ENCODE measurements at regions not wholly inside any gene's neighbourhood (a gene's known extent, or its start where the extent isn't known, plus 50 kb on each side); places are given as distances from the start of the nearest gene placed in this dataset.
"Not testable (repeated sequence)": the region's sequence is repeated elsewhere in the genome, so short reads cannot be mapped to it uniquely, and the experiment has no call there.

DNA sequence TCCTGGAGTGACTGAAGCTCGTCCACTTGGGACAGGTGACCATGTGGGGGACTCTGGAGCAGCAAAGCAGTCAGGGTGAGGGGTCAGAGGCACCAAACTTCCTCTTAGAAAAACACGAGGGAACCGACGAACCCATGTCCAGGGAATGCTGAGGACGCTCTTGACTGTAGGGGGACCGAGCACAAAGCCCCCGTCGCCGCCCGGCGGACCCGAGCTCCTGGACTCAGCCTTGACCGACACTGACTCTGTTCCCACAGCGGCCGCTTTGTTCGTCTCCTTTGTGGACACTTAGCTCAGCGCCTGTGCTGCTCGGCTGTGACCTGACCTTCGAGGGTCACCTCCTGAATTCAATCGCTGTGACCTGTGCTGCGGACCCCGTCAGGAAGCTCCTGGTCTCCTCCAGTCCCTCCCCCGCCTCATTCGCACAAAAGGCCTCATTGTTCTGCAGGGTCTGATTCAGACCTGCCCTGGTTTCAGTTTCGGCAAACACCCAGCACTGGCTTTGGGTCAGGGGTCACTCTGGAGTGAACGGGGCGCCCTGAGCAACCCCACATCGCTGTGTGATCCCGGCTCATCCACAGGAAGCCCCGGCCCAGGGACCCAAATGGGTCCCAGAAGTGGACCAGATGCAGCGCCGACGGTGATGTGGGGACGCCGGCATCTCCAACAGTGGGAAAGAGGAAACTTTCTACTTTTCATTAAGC is 454.8 kb downstream of the PREX1 start:
- H4K20me1 ChIP-seq (ENCODE audit: control insufficient read depth, insufficient read depth, low read depth, low read length); H3K4me1 ChIP-seq (ENCODE audit: control insufficient read depth, low read length); H3K27ac ChIP-seq (ENCODE audit: low read depth, low read length); H3K27me3 ChIP-seq (ENCODE audit: control insufficient read depth, low read length); H3F3A ChIP-seq (ENCODE audit: control insufficient read depth, insufficient read depth); H3K9me2 ChIP-seq (replicated peaks; ENCODE audit: control insufficient read depth, low read length); H3K4me2 ChIP-seq (ENCODE audit: low read length); H3K9me3 ChIP-seq (ENCODE audit: control insufficient read depth, insufficient read depth, low read length); H3K79me2 ChIP-seq (ENCODE audit: control insufficient read depth, low read length); H3K36me3 ChIP-seq (ENCODE audit: control insufficient read depth, low read length); H3K4me3 ChIP-seq (ENCODE audit: low read length): not testable (repeated sequence)

DNA sequence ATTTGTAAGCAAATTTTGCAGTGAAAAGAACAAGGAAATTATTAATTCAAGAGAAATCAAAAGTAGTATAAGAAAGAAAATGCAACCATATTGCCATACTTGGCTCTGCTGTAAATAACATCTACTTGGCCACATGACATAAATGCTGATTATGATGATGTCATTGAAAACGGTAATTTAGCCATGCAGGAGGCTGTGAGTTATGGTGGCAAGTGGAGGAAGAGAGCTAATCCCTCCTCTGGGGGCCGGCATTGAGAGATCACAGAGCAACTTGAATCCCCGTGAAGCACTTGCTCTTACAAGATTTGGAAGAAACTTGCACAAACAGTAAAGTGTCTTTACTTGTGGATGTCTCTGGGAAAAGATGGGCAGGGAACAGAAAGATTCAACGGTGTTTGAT is 456.6 kb downstream of the PREX1 start:
- H4K20me1 ChIP-seq (ENCODE audit: control insufficient read depth, insufficient read depth, low read depth, low read length), result no peaks in the 10 kb centered on the region
- H3K79me2 ChIP-seq (ENCODE audit: control insufficient read depth, low read length), result no peaks in the 10 kb centered on the region
- H3K27ac ChIP-seq (ENCODE audit: low read depth, low read length), result no peak overlapping the region
- TF ChIP-seq EZH2phosphoT487 (IDR thresholded peaks at IDR 0.05; ENCODE audit: borderline replicate concordance, low read length), result no peak
- H3K36me3 ChIP-seq (ENCODE audit: control insufficient read depth, low read length), result no peaks in the 10 kb centered on the region
- H3K9me3 ChIP-seq (ENCODE audit: control insufficient read depth, insufficient read depth, low read length), result no peaks in the 10 kb centered on the region
- no peaks in the 10 kb centered on the region for H3F3A ChIP-seq (ENCODE audit: control insufficient read depth, insufficient read depth)
- no peak overlapping the region for H3K4me3 ChIP-seq (ENCODE audit: low read length)
- H3K4me1 ChIP-seq (ENCODE audit: control insufficient read depth, low read length), result no peaks in the 10 kb centered on the region
- no peaks in the 10 kb centered on the region for H3K9me2 ChIP-seq (replicated peaks; ENCODE audit: control insufficient read depth, low read length)
- 0 out of 2 replicates have a peak, but pooled peaks cover 2% of the 10 kb centered on the region for H3K27me3 ChIP-seq (ENCODE audit: control insufficient read depth, low read length)
- H3K4me2 ChIP-seq (ENCODE audit: low read length), result no peak overlapping the region

DNA sequence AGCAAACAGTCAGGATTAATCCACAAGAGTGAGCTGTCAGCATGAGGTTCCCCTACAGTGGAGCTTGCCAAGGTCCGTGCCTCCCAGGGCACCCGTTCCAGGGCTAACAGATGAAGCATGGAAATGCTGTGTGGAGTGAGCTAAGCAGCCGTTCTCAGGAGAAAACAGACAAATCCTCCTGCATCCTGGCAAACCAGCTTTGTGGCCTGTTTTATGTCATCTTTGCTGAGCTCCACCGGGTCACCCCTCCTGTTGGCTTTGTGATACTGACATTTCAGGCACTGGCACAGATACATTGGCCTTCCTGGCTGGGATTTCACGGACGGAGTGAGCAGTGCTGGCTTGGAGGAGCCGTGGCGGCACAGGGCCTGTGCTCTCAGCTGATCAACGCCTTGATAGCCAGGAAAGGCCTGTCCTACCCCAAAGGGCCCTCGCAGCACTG is 459.2 kb downstream of the PREX1 start:
- H3K4me2 ChIP-seq (ENCODE audit: low read length); H3F3A ChIP-seq (ENCODE audit: control insufficient read depth, insufficient read depth); H3K9me2 ChIP-seq (replicated peaks; ENCODE audit: control insufficient read depth, low read length); H3K9me3 ChIP-seq (ENCODE audit: control insufficient read depth, insufficient read depth, low read length); H3K36me3 ChIP-seq (ENCODE audit: control insufficient read depth, low read length); H3K4me1 ChIP-seq (ENCODE audit: control insufficient read depth, low read length); H4K20me1 ChIP-seq (ENCODE audit: control insufficient read depth, insufficient read depth, low read depth, low read length); H3K79me2 ChIP-seq (ENCODE audit: control insufficient read depth, low read length); H3K27ac ChIP-seq (ENCODE audit: low read depth, low read length); H3K27me3 ChIP-seq (ENCODE audit: control insufficient read depth, low read length); H3K4me3 ChIP-seq (ENCODE audit: low read length): not testable (repeated sequence)

DNA sequence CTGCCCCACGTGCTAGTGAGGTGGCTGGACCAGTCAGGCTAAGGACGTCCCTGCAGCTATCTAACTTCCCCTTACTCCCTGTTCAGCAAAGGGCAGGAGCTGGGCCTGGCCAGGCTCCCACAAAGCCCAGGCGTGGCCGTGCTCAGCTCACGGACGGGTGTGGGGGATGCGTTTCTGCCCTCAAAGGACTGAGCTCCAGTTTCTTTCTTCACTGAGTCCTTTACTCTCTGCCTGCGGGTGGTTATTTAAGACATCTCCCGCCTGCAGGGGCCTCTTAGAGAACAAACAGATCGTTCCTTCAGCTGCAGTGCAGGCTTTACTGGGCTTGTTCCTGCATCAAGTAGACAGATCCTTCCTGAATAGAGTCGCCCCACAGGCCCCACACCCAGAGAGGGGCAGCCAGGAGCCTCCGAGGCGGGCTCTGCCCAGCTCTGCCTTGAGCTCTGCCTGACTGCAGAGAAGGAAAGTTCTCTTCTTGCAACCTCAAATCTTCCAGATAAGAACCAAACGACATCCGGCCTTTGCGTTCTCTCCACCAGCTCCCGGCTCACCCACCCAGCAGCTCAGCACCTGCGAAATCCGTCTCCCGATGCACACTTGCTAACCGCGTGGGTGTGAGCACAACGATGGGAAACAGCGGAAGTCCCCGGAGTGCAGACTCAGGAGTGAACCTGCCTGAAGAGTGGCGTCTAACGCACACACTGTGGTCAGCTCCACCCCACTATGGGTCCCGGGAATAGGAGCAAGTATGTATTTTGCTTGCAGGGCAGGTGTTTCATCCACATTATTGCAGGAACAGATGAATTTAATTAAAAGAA is 460.0 kb downstream of the PREX1 start:
- not testable (repeated sequence) for H3K4me3 ChIP-seq (ENCODE audit: low read length); H3K9me3 ChIP-seq (ENCODE audit: control insufficient read depth, insufficient read depth, low read length); H3K27ac ChIP-seq (ENCODE audit: low read depth, low read length); H3K4me1 ChIP-seq (ENCODE audit: control insufficient read depth, low read length); H4K20me1 ChIP-seq (ENCODE audit: control insufficient read depth, insufficient read depth, low read depth, low read length); H3K4me2 ChIP-seq (ENCODE audit: low read length); H3F3A ChIP-seq (ENCODE audit: control insufficient read depth, insufficient read depth); H3K9me2 ChIP-seq (replicated peaks; ENCODE audit: control insufficient read depth, low read length); H3K79me2 ChIP-seq (ENCODE audit: control insufficient read depth, low read length); H3K27me3 ChIP-seq (ENCODE audit: control insufficient read depth, low read length); H3K36me3 ChIP-seq (ENCODE audit: control insufficient read depth, low read length)

DNA sequence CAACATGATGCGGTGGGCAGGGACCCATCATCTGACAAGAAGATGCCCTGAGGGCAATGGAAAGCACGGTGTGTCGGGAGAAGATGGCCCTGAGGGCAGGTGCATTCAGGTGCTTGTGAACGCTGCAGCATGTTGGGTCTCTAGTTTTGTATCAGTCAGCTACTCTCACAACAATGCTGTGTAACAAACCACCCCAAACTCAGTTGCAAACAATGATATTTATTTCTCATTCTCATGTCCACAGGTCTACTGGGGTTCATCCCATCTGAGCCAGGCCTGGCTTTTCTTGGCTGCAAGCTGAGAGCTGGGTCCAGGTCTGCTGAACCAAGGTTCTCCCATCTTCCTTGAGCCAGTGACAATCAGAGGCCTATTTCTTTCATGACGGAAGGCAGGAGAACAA is 461.6 kb downstream of the PREX1 start:
- no peaks in the 10 kb centered on the region for H3K79me2 ChIP-seq (ENCODE audit: control insufficient read depth, low read length)
- H3K9me3 ChIP-seq (ENCODE audit: control insufficient read depth, insufficient read depth, low read length), result no peaks in the 10 kb centered on the region
- no peak overlapping the region for H3K27ac ChIP-seq (ENCODE audit: low read depth, low read length)
- H3K27me3 ChIP-seq (ENCODE audit: control insufficient read depth, low read length), result peaks cover 4% of the 10 kb centered on the region; the same call in 1 of the 2 replicates
- no peak for TF ChIP-seq EZH2phosphoT487 (IDR thresholded peaks at IDR 0.05; ENCODE audit: borderline replicate concordance, low read length)
- no peak overlapping the region for H3K4me3 ChIP-seq (ENCODE audit: low read length)
- H4K20me1 ChIP-seq (ENCODE audit: control insufficient read depth, insufficient read depth, low read depth, low read length), result no peaks in the 10 kb centered on the region
- H3K36me3 ChIP-seq (ENCODE audit: control insufficient read depth, low read length), result no peaks in the 10 kb centered on the region
- H3K4me2 ChIP-seq (ENCODE audit: low read length), result no peak overlapping the region
- H3K9me2 ChIP-seq (replicated peaks; ENCODE audit: control insufficient read depth, low read length), result no peaks in the 10 kb centered on the region
- no peaks in the 10 kb centered on the region for H3F3A ChIP-seq (ENCODE audit: control insufficient read depth, insufficient read depth)
- no peaks in the 10 kb centered on the region for H3K4me1 ChIP-seq (ENCODE audit: control insufficient read depth, low read length)
